AG08396 (cell line): ENCODE measurements at regions not wholly inside any gene's neighbourhood (a gene's known extent, or its start where the extent isn't known, plus 50 kb on each side); places are given as distances from the start of the nearest gene placed in this dataset.

Experiments used
- DNase-seq: peaks from one replicate; pipeline ENCODE4 v3.0.0; 2012; ENCODE audit warnings: low spot score, mixed read lengths

- no peak for DNase-seq
These were observed 413.5 kb downstream of the TXNL1 start for GRCh38 chr18:56224669-56225561.

- no peak for DNase-seq
These were observed 417.0 kb downstream of the TXNL1 start for GRCh38 chr18:56221195-56222065.

- DNase-seq: no peak
These were observed 421.0 kb downstream of the TXNL1 start for GRCh38 chr18:56217406-56217805.

DNA sequence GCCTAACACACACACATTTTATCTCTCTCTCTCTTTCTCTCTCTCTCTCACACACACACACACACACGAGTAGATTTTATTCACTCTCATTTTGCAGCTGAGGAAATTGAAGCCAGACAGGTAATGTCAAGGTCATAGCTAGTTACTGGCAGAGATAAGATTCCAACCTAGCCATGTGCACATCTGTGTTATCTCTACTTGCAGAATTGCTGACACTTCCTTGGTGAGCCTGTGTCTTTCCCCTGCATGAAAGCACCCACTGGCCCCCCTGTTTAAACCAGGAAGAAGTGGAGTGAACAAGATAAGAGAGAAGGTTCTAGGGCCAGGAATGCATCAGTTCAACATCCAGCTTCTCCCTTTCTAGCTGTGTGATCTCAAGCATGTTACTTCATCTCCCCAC is 423.7 kb downstream of the TXNL1 start:
- no peak for DNase-seq

DNA sequence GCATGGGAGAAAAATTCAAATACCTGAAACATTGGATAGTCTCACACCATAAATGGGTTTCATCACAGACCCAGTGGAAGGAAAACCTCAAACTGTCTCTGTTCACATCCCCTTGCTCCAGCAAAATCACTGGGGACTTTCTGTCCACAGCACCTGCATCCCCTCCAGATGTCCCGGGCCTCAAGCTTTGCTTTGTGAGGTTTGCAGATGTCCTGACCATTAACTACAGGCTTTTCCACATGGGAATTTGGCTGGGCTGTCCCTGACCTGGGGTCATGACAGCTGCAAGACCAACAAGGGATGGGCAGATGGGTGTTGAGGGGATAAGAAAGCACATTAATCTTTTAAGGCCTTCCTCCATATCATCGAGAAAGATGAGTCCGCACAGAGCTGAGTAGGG is 427.9 kb downstream of the TXNL1 start:
- DNase-seq: no peak

DNA sequence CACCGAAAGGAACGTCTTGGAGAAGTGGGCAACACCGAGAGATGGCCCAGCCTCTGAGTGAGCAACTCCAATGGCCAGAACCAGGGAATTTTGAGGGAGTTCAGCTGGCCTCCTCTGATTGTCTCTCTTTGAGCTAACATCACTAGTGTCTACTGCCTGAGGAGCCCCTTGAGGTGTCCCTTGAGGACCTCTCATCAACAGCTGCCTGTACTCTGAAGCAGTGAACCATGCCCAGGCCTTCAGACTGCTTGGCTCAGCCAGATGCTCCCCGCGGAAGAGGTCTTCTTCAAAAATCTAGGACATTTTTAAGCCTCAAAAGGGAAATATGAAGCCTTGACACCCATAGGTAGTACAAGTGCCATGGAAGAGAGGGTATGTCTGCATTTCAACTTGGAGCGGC is 430.4 kb downstream of the TXNL1 start:
- no peak for DNase-seq

GRCh38 chr18:56204052-56204451 is 434.3 kb downstream of the TXNL1 start:
- no peak for DNase-seq

DNA sequence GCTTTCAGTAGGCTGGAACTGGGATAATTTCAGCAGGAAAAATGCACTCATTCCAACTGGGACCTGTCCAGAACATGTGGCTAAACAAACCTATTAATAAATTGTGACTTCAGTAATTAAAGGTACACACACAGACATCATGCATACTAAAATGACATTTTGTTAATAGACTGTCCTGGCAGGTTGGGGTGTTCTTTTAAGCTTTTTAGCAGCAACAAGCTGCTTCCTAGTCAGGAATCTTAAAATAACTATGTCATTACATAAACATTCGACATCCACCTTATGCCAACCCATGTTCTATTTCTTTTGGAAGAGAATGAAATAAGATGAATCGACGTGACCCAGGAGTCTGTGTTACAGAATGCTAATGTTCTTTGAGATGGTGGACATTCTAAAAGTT is 435.7 kb downstream of the TXNL1 start:
- DNase-seq: no peak

- peak; percentile 55 for DNase-seq
These were observed 437.9 kb downstream of the TXNL1 start for GRCh38 chr18:56200381-56200911.

- no peak for DNase-seq
These were observed 438.6 kb downstream of the TXNL1 start for GRCh38 chr18:56199580-56200330.

DNA sequence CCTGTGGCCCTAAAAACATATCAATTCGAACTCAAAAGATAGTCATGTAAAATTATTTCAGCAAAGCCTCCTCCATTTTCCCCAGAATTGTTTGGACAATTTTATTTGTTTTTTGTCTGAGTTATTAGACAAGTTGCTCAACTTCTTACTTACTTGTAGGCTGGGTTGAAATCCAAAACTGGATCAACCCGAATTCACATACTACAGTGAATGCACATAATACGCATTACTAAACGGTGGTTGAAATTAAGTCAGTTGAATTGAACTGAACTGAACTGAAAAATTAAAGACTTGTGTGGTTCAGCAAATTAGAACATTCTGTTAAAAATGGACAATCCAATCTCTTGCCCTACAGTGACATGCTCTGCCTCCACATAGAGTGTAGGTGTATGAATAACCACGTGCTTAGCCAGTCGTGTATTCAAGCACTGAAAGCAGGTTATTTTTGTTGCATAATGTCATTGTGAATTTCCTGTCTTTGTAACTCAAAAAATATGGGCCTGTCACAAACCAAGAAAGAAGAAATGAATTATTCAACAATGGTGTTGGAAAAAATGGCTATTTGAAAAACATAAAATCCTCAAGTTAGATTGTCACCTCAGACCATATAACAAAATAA is 441.0 kb downstream of the TXNL1 start:
- no peak for DNase-seq

DNA sequence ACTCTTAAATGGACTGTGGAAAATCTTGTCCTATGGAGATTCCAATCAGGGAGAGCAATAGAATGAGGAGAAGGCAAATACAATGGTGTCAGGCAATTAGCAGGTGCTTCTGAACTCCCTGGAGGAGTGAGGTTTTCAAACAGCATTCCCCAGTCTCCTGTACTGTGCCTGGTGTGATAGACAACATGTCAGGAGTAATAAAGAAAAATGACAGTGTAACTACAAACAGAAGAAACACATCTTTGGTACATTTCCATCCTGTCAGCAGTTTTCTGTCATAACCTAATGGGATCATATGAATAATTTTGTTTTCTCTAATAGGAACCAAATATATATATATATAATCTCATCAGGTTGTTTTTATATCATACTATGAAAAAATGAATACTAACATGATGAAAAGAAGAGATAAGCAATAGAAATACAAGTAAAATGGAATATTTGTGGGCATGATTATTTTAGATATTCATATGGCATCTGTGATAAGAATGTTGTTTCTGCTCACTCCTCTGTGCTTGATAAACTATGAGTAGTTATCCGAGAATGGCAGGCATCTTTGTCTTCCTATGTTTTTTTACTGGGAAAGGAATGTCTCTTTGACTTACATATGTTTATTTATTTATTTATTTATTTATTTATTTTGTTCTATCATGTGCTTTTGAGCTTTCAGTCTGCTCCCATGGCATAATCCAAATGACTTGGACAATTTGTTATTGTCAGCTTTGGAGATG is 441.7 kb downstream of the TXNL1 start:
- DNase-seq: no peak

GRCh38 chr18:56191334-56191733 is 447.1 kb downstream of the TXNL1 start:
- no peak for DNase-seq

GRCh38 chr18:56189615-56190014 is 448.8 kb downstream of the TXNL1 start:
- DNase-seq: no peak

DNA sequence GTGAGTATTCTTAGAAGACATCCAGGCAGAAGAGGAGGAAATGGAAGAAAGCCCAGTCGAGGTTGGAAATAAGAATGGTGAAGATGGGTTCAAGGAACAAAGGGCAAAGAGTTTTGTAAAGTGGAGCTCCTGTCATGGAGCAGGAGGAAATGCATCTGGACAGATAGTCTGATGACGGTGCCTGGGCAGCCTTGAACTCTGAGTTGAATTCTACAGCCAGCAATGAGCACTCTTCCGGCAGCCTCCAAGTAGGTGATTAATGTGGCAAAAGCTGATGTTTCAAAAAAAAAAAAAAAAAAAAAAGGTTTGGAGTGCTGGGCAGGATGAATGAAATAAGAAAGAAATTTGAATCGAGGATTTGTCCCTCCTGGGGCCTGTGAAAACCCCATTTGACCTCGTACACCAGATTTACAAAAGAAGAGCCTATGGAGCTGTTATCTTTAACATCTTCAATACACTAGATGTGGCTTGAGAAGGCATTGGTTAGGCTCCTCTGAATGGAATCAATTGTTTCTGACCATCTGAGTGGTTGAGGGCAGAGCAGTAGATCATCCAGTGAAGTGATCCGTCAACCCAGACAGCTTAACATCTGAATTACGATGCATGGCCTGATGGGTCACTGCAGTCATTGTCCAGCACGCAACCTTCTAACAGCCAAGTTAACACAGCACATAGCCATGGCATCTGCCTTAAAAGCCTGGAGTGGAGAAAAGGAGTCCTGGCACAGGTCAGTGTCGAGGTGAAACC is 449.7 kb downstream of the TXNL1 start:
- no peak for DNase-seq

GRCh38 chr18:56186319-56186718 is 452.1 kb downstream of the TXNL1 start:
- DNase-seq: no peak

GRCh38 chr18:56185126-56185525 is 453.3 kb downstream of the TXNL1 start:
- no peak for DNase-seq

DNA sequence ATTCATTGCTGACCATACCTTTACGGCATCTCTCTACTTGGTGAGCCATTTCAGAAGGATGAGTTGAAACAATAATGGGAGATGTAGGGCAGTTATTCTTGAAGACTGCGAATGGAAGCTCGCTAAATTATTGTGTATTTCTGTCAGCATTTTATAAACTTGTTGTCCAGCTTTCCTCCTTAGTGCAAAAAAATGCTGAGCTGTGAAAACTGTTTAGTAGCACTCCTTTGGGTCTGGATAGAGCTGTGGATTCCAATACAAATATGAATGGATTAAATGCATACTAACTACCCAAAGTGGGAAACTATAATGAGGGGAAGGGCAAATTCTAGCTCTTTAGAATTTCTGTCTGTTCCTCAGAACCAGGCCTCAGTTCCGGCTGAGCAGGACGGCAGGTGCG is 461.6 kb downstream of the TXNL1 start:
- no peak for DNase-seq

DNA sequence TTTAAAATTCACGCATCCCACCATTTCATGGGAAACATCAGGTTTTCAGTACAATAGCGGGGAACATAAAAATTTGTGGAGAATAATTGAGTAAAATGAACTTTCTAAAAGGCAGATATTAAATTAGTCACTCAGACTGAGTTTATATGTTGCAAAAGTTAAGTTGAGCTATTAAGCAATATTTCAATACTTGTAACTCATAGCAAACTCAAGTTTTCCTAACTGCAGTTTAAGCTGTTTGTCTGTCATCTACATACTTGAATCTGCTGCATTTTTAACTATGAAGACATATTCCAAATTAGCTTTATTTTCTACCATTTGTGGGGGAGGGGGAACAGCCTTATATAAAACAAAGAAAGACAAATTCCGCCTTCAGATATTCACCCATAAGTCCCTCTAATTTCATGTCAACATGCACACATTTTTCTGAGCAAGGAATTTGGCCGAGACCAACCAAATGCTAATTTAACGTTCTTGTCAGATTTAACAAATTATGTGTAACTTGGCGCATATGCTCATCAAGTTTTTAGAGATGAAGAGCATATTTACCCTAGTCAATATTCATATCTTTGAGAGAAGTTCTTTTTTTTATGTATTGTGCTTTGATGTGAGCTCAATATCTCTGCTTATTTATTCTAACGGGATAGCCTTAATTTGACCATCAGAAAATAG is 462.9 kb downstream of the TXNL1 start:
- no peak for DNase-seq
